ENCODE measurements at regions not wholly inside any gene's neighbourhood (a gene's known extent, or its start where the extent isn't known, plus 50 kb on each side); places are given as distances from the start of the nearest gene placed in this dataset.
"Not testable (repeated sequence)": the region's sequence is repeated elsewhere in the genome, so short reads cannot be mapped to it uniquely, and the experiment has no call there.

GRCh38 chr3:195634426-195635261 is 50.9 kb upstream of the APOD start:
- intact Hi-C loops (cut with micrococcal nuclease); DNase-seq (ENCODE audit: low read depth, low spot score); BruUV-seq (replicated peaks); CTCF ChIA-PET; H3K4me3 ChIP-seq (replicated peaks in 1 of 3; ENCODE audit: insufficient read depth in 1 of 3, low read depth in 1 of 3, low read length in 3 of 3); H3K9me3 ChIP-seq (replicated peaks; ENCODE audit: control insufficient read depth, insufficient read depth, low read length); dilution Hi-C loops (cut with MboI; ENCODE audit: extremely low pct_ligation_motif_present, low sequenced_read_pairs); H3K4me1 ChIP-seq (ENCODE audit: control insufficient read depth, extremely low read depth, insufficient read depth, low read length); H3K9me1 ChIP-seq (replicated peaks; ENCODE audit: control insufficient read depth, extremely low read depth, insufficient read depth, low read length); POLR2A ChIA-PET; H3K79me2 ChIP-seq (ENCODE audit: control insufficient read depth, insufficient read depth, low read length); H3K4me2 ChIP-seq (ENCODE audit: insufficient read depth, low read length); H3K27me3 ChIP-seq (ENCODE audit: control insufficient read depth in 2 of 2, insufficient read depth in 2 of 2, low read length in 2 of 2); H3K27ac ChIP-seq (ENCODE audit: insufficient read depth, low read depth, low read length); H2AFZ ChIP-seq (ENCODE audit: low read depth, low read length); H3K9ac ChIP-seq (replicated peaks; ENCODE audit: extremely low read depth, insufficient read depth, low read length); H3K36me3 ChIP-seq (ENCODE audit: control insufficient read depth in 2 of 2, extremely low read depth in 1 of 2, insufficient read depth in 2 of 2, low read length in 2 of 2); H4K20me1 ChIP-seq (replicated peaks; ENCODE audit: control insufficient read depth, extremely low read depth, insufficient read depth, low read length); FAIRE-seq: not testable (repeated sequence)
